ENCODE measurements at regions not wholly inside any gene's neighbourhood (a gene's known extent, or its start where the extent isn't known, plus 50 kb on each side); places are given as distances from the start of the nearest gene placed in this dataset.

DNA sequence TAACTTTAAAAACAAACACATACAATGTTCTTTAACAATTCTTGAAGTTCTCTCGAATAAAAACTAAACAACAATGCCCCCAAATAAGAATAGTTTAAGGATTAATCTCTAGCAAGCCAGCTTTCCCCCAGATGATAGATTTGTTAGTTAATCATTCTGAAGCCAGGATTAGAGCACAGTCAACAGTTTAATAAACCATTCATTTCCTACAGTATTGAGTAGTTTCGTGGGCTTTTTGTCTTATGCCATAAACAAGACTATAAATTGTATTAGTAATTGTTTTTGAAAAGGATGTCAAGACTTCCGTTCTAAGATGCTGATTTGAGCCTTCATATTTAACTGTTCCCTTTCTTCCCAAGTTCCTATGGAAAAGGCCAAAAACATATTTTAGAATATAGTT lies 136.6 kb downstream of the PIK3R1 start:
- Mint-ChIP-seq H3K9me3 (peaks cover 7 to 8% of the 10 kb centered on the region in 2 donors), H3K36me3 (peaks cover 0 to 10% of the 10 kb centered on the region in 2 donors), H3K27ac (no peak overlapping the region)
- DNase-seq (ENCODE audit: low spot score in 2 of 2) (no peak), ATAC-seq (no peak)

DNA sequence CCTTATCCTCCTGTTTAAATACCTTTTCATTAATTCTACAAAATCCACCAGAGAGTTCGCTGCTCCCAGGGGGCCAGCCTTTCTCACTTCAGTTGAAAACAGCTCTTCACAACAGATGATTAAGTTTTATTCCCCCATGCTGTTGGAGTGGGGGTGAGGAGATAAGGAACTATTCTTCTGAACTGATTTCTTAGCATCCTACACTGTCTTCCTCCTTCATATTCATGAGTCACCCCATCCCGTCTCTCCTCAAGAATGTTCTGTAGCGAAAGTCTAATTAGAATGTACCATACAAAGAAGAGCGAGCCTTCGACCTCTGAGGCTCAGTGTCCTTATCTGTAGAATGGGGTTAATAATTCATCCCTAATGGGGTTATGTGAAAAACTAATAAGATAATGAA lies 138.0 kb downstream of the PIK3R1 start:
- Mint-ChIP-seq H3K9me3 (no peaks in the 10 kb centered on the region), H3K27ac (no peak overlapping the region), H3K36me3 (no peaks in the 10 kb centered on the region)
- no peak for ATAC-seq
- no peak for DNase-seq (ENCODE audit: low spot score in 2 of 2)

DNA sequence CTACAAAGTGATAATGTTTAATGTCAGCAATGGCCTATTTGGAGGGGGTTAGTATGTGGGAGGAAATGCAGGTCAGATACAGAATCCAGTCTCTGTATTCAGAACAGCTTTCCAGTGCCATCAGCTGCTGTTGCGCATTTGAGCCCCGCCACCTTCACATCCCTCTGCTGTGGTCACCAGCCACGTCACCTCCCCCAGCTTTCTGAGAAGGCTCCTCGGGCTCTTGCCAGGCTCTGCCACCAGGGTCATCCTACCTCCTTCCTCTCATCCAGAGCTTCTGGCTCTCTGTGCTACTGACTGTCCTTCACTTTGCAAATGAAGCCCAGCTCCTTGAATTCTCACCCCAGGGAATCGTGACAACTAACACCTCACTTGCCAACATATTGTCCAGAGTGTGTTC lies 138.8 kb downstream of the PIK3R1 start:
- Mint-ChIP-seq H3K27ac (no peak overlapping the region), H3K9me3 (no peaks in the 10 kb centered on the region), H3K36me3 (no peaks in the 10 kb centered on the region)
- DNase-seq (ENCODE audit: low spot score in 2 of 2) (no peak), ATAC-seq (no peak)

DNA sequence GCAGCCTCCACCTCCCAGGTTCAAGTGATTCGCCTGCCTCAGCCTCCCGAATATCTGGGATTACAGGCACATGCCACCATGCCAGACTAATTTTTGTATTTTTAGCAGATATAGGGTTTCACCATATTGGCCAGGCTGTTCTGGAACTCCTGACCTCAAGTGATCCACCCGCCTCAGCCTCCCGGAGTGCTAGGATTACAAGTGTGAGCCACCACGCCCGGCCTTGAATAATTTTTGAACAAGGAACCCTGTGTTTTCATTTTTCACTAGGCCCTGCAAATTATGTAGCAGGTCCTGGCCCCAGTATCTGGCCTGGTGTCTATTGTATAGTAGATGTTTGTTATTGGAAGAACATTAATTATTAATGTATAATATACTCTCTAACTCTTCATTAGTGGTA lies 140.7 kb downstream of the PIK3R1 start:
- Mint-ChIP-seq H3K27ac (no peak overlapping the region), H3K9me3 (no peaks in the 10 kb centered on the region), H3K36me3 (no peaks in the 10 kb centered on the region)
- ATAC-seq (no peak), DNase-seq (ENCODE audit: low spot score in 2 of 2) (no peak)

DNA sequence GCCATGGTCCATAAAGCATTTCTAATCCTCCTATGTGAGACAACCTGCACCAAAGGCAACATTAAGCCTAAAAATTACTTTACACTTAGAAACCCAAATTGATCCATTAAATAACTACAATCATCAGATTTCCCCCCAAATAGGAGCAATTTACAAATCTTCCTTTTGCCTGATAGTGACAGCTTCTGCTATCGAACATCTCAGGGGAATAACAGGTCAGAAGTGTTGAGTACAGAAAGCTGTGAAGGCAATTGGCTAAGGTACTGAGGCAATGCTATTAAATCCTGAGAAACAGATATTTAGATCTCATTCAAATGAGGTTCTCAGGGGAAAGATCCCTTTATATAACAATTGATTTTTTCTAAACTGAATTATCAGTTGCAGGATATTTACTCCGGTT lies 141.1 kb downstream of the PIK3R1 start:
- DNase-seq (ENCODE audit: low spot score in 2 of 2), result no peak
- Mint-ChIP-seq H3K27ac (no peak overlapping the region), H3K9me3 (no peaks in the 10 kb centered on the region), H3K36me3 (no peaks in the 10 kb centered on the region)
- no peak for ATAC-seq

DNA sequence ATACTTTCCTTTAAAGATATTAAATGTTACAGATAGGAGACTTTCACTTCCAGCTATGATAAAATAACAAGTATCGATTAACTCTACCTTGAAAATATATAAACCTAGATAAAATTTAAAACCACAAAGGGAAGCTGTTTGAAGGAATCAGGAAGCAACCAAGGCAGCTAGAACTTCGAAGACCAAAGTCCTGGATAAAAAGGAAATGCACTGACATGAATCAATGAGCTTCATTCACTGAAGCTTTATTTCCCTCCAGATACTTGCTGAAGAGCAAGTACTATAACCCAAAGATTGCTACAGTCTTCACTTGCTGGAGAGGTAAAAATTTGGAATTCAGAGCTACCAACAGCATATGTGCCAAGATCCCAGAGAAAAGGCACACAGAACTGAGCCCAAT lies 144.1 kb downstream of the PIK3R1 start:
- H3K36me3 Mint-ChIP-seq, result no peaks in the 10 kb centered on the region
- ATAC-seq (no peak), DNase-seq (ENCODE audit: low spot score in 2 of 2) (no peak)
- H3K27ac Mint-ChIP-seq, result no peak overlapping the region
- no peaks in the 10 kb centered on the region for H3K9me3 Mint-ChIP-seq

DNA sequence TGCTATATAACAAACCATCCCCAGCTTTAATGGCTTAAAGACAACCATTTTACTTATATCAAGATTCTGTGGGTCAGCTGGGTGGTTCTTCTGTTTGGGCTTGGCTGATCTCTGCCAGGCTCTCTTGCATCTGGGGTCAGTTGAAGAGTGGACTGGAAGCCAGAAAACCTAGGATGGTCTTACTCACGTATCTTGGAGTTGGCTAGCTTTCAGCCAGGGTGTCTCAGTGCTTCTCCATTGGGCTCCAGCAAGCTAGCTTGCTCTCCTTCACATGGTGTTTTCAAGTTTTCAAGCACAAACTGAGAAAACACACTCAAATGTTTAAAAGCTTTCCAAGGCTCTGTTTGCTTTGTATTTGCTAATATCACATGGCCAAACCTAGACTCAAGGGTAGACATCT lies 146.8 kb downstream of the PIK3R1 start:
- no peak for DNase-seq (ENCODE audit: low spot score in 2 of 2)
- H3K9me3 Mint-ChIP-seq, result peaks cover 0 to 6% of the 10 kb centered on the region in 2 donors
- no peak for ATAC-seq
- H3K36me3 Mint-ChIP-seq, result no peaks in the 10 kb centered on the region
- no peak overlapping the region for H3K27ac Mint-ChIP-seq

DNA sequence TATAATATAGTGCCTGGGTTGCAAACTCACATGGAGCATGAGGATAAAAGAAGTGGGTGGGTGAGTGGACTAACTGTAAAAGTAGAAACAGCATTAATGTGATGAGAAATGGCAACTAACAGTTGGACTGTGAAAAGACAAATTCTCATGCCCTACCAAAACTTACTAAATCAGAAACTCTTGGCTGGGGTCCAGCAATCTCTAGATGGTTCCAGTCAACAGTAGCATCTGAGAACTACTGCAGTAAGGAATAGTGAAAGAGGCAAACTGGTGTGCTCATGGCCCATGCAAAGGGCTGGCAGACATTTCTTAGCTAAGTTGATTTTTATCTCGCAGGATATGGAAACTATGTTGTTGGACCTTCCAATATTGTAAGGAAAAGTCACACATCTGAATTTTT lies 150.3 kb downstream of the PIK3R1 start:
- no peak for ATAC-seq
- H3K36me3 Mint-ChIP-seq, result no peaks in the 10 kb centered on the region
- H3K9me3 Mint-ChIP-seq, result peaks cover 0 to 6% of the 10 kb centered on the region in 2 donors
- no peak overlapping the region for H3K27ac Mint-ChIP-seq
- DNase-seq (ENCODE audit: low spot score in 2 of 2), result no peak

DNA sequence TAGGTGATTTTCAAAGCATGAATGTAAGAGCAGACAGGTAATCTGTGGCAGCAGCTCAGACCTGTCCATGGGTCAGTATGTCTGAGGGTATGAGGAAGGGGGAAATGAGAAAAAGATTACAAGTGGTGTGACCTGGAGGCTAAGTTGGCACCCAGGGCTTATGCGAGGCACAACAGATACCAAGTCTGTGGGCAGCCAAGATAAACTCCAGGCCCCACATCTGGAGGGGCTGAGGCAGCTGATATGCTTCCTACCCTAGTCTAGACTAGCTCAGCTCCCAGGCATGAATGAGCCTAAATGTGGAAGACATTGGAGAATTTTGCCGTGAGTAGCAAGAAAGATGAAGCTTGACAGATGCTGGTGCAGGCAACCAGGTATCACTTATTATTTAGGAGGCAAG lies 151.7 kb downstream of the PIK3R1 start:
- no peaks in the 10 kb centered on the region for H3K36me3 Mint-ChIP-seq
- peak overlapping the region in 1 of 2 donors; percentile 4 for H3K27ac Mint-ChIP-seq

DNA sequence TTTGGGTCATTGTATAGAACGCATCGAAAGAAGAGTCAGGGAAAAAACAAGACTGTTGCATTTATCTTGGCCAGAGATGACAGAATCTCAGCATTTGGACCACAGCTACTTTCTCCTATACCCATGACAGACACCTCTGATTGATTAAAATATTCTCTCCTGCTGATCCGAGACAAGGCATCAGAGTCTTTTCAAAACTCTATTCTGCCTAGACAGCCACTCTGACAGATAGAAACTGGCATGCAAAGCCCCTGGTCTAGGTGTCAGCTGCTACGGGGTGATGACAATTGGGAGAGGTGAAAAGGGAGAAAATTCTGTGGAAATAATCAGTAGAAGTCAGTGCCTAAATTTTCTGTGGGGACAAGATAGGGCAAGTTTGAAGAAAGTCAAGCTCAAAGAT lies 152.2 kb downstream of the PIK3R1 start:
- Mint-ChIP-seq H3K36me3 (peaks cover 3% of the 10 kb centered on the region in 2 donors), H3K9me3 (peaks cover 0 to 8% of the 10 kb centered on the region in 2 donors), H3K27ac (no peak overlapping the region)
- ATAC-seq (no peak), DNase-seq (ENCODE audit: low spot score in 2 of 2) (no peak)

More for the DNA sequence above, 151.7 kb downstream of the PIK3R1 start:
- peaks cover 0 to 6% of the 10 kb centered on the region in 2 donors for H3K9me3 Mint-ChIP-seq
- ATAC-seq, result no peak
- DNase-seq (ENCODE audit: low spot score in 2 of 2), result no peak

DNA sequence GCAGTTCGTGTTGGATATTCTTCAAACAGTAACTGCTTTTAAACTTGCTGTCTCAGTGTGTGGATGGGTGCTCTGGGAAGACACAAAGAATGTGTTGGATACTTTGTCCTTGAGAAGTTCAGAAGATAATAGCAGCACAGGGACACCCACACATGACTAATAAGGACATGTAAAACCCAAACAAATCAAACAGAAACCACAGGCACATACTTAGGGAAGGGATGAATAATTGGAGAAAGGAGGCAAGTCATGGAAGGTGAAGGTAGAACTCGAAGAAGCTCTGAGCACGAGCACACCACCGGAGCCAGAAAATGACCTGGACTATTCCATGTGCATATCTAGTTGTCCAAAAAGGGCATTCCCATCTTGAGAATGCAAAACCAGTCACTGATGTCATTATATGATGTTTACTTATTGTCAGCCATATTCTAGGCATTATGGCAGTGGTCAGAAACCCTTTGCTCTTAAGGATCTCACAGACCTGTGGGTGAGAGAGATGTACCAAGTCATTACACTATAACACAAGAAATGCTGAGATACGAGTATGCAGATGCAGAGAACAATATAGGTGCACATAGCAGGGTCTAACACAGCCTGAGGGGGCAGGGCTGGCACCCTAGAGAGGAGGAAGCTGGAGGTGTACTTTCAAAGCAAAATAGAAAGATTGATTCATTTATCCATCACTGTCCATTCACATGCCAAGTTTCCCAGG lies 152.9 kb downstream of the PIK3R1 start:
- H3K36me3 Mint-ChIP-seq, result peaks cover 10% of the 10 kb centered on the region in 2 donors

DNA sequence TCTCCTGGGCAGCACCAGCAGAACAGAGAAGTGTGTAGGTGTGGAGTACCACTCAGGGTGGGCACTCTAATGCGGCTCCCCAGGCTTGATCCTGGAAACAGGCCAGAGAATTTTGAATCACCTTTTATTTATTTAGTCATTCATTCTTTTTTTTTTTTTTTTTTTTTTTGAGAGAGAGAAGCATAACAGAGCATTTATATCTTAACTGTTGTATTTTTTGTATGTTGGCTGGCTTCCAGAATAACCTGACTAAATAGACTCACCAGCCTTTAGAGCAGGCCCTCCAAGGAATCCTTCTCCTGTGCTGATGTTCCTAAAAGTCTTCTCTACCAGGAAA lies 153.4 kb downstream of the PIK3R1 start:
- no peak for DNase-seq (ENCODE audit: low spot score in 2 of 2)
- Mint-ChIP-seq H3K9me3 (peaks cover 0 to 15% of the 10 kb centered on the region in 2 donors), H3K36me3 (peaks cover 10% of the 10 kb centered on the region in 2 donors), H3K27ac (peak overlapping the region in 1 of 2 donors; percentile 34)
- ATAC-seq, result peak in 1 of 2 donors; percentile 3

More for the DNA sequence above, 152.9 kb downstream of the PIK3R1 start:
- peaks cover 0 to 15% of the 10 kb centered on the region in 2 donors for H3K9me3 Mint-ChIP-seq
- DNase-seq (ENCODE audit: low spot score in 2 of 2) (no peak), ATAC-seq (peak; percentile 51 to 64)
- H3K27ac Mint-ChIP-seq, result peak overlapping the region in 1 of 2 donors; percentile 34

DNA sequence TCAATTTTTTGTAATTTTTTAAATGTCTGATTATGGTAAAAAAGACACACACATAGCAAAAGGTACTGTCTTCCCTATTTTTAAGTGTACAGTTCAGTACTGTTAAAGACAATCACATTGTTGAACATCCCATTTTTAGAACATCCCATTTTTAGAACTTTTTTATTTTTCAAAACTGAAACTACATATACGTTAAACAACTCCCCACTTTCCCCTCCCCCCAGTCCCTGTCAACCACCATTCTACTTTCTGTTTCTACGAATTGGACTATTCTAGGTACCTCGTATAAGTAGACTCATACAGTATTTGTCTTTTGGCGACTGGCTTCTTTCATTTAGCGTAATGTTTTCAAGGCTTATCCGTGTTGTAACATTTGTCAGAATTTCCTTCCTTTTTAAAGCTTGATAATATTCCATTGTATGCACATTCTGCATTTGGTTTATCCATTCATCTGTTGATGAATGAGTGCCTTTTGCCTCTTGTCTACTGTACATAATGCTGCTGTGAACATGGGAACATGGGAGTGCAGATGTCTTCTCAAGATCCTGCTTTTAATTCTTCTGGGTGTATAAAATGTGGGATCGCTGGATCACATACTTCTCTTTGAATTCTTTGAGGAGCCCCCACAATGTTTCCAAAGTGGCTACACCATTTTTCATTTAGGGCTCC lies 154.0 kb downstream of the PIK3R1 start:
- Mint-ChIP-seq H3K27ac (no peak overlapping the region), H3K36me3 (peaks cover 10% of the 10 kb centered on the region in 2 donors), H3K9me3 (peaks cover 0 to 15% of the 10 kb centered on the region in 2 donors)
- ATAC-seq, result peak; percentile 71 to 82
- peak in 1 of 2 donors; percentile 34 for DNase-seq (ENCODE audit: low spot score in 2 of 2)

DNA sequence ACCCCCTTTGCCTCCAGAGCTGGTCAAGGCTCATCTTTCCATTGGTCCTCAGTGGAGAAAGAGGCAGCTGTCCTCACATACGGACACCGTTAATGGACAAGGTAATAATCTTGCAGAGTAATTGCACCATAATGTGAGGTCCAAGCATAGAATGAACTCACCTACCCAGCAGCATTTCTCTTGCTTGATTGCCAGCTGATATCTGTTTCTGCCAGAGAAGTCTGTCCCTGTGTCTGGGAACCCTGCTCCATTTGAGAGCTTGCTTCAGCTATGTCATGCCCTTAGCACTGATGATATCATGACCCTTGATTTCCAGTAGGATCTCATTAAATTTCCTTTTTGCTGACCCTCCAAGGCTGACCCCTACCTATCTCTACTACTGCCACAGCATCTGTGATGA lies 154.6 kb downstream of the PIK3R1 start:
- H3K9me3 Mint-ChIP-seq, result peaks cover 0 to 15% of the 10 kb centered on the region in 2 donors
- DNase-seq (ENCODE audit: low spot score in 2 of 2), result no peak
- ATAC-seq, result no peak
- peaks cover 10% of the 10 kb centered on the region in 2 donors for H3K36me3 Mint-ChIP-seq
- no peak overlapping the region for H3K27ac Mint-ChIP-seq

DNA sequence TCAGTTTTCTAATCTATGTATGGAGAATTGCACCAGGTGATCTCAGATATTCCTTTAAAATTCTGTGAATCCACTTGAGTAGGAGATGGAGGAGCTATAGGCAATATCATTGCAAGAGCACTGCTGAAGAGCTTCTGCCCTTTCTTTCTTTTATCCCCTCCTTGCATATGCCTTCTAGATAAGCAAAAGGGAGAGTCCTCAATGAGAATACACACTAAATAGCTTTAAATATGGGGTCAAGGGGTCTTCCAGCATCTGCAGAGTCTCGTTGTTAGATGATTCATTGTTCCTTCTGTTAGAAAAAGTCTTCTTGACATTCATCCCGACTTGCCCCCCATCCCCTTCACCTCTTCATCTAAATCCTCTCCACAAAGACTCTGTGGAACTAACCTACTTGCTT lies 156.1 kb downstream of the PIK3R1 start:
- Mint-ChIP-seq H3K9me3 (peaks cover 0 to 14% of the 10 kb centered on the region in 2 donors), H3K27ac (no peak overlapping the region), H3K36me3 (peaks cover 10% of the 10 kb centered on the region in 2 donors)
- ATAC-seq, result no peak
- DNase-seq (ENCODE audit: low spot score in 2 of 2), result no peak

DNA sequence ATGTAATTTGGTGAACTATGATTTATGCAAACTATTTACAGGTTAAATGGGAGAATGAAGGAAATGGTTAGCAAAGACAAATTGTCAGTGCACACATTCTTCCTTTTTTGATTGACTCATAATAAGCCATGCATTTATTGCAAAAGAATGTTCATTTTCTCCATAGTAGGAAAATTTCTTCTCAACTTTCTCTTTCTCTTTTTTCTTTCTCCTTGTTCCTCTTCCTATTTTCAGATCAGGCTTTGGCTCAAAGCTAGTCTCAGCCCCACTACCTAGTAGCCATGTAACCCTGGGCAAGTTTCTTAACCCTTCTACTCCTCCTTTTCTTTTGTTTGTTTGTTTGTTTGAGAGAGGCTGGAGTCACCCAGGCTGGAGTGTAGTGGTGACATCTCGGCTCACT lies 156.6 kb downstream of the PIK3R1 start:
- peaks cover 10% of the 10 kb centered on the region in 2 donors for H3K36me3 Mint-ChIP-seq
- ATAC-seq (no peak), DNase-seq (ENCODE audit: low spot score in 2 of 2) (no peak)
- H3K27ac Mint-ChIP-seq, result no peak overlapping the region
- H3K9me3 Mint-ChIP-seq, result peaks cover 0 to 9% of the 10 kb centered on the region in 2 donors

DNA sequence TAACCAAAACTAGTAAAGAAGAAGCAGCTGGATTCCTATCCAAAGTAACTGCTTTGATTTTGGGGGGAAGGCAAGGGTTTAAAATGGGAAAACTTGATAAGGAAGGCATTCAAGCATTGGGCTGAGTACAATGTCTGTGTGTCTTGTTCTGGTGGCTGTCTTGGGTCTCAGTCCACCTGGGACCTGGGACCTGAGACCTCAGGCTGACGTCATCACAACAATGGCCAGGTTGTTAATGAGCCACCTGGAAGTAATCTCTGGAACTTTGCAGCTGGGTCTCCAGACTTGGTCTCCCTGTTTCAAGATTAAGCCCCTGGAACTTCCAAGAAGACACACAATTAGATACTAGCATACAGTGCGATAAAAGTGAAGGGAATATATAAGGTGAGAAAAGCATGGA lies 157.5 kb downstream of the PIK3R1 start:
- Mint-ChIP-seq H3K27ac (no peak overlapping the region), H3K36me3 (peaks cover 10% of the 10 kb centered on the region in 2 donors), H3K9me3 (peaks cover 0 to 9% of the 10 kb centered on the region in 2 donors)
- no peak for ATAC-seq
- no peak for DNase-seq (ENCODE audit: low spot score in 2 of 2)

All from activated naive CD4-positive, alpha-beta T cell treated with anti-CD3 and anti-CD28 coated beads, Interleukin-2, amount 50 U/mL, for 72 hours (primary cell).